ENCODE measurements at regions not wholly inside any gene's neighbourhood (a gene's known extent, or its start where the extent isn't known, plus 50 kb on each side); places are given as distances from the start of the nearest gene placed in this dataset.

- no peak overlapping the region for H3K4me3 ChIP-seq (ENCODE audit: low read depth, low read length)
- no peaks in the 10 kb centered on the region; the same call in 1 of the 2 replicates for H3K27me3 ChIP-seq (ENCODE audit: control insufficient read depth, insufficient read depth, low read length)
- DNase-seq (ENCODE audit: low read depth): no peak
- ChIA-PET CTCF (no interaction called here), POLR2A (no interaction called here)
- H3K36me3 ChIP-seq (ENCODE audit: control insufficient read depth, insufficient read depth, low read length): no peaks in the 10 kb centered on the region
- TF ChIP-seq CTCF (IDR thresholded peaks at IDR 0.05; ENCODE audit: insufficient read depth, low read depth, low read length): no peak
Measured at GRCh38 chr2:106969777-106970176, 83.8 kb upstream of the ST6GAL2 start.

GRCh38 chr2:106970471-106971261, 84.7 kb upstream of the ST6GAL2 start:
- TF ChIP-seq CTCF (IDR thresholded peaks at IDR 0.05; ENCODE audit: insufficient read depth, low read depth, low read length): no peak

GRCh38 chr2:106972782-106973181, 86.8 kb upstream of the ST6GAL2 start:
- no peak for DNase-seq (ENCODE audit: low read depth)
- POLR2A ChIA-PET: interaction anchor here (0.6 kb wide), 1 partner anchor 75 kb away, joined by 3 read pairs; no protein-coding TSS in a partner anchor
- no peak for TF ChIP-seq CTCF (IDR thresholded peaks at IDR 0.05; ENCODE audit: insufficient read depth, low read depth, low read length)

More at GRCh38 chr2:106970471-106971261, 84.7 kb upstream of the ST6GAL2 start:
- no peak overlapping the region for H3K4me3 ChIP-seq (ENCODE audit: low read depth, low read length)
- no peaks in the 10 kb centered on the region for H3K36me3 ChIP-seq (ENCODE audit: control insufficient read depth, insufficient read depth, low read length)
- H3K27me3 ChIP-seq (ENCODE audit: control insufficient read depth, insufficient read depth, low read length): no peaks in the 10 kb centered on the region; the same call in 1 of the 2 replicates
- DNase-seq (ENCODE audit: low read depth): no peak
- CTCF ChIA-PET: interaction anchor here (0.6 kb wide), 1 partner anchor 141 kb away, joined by 7 read pairs; no protein-coding TSS in a partner anchor
- POLR2A ChIA-PET: no interaction called here

GRCh38 chr2:106974891-106975290, 88.9 kb upstream of the ST6GAL2 start:
- no peak for DNase-seq (ENCODE audit: low read depth)
- Histone ChIP-seq H3K27me3 (ENCODE audit: control insufficient read depth, insufficient read depth, low read length) (no peaks in the 10 kb centered on the region; the same call in 1 of the 2 replicates), H3K4me3 (ENCODE audit: low read depth, low read length) (no peak overlapping the region), H3K36me3 (ENCODE audit: control insufficient read depth, insufficient read depth, low read length) (no peaks in the 10 kb centered on the region)
- TF ChIP-seq CTCF (IDR thresholded peaks at IDR 0.05; ENCODE audit: insufficient read depth, low read depth, low read length): no peak
- ChIA-PET CTCF (no interaction called here), POLR2A (no interaction called here)

More at GRCh38 chr2:106972782-106973181, 86.8 kb upstream of the ST6GAL2 start:
- no peak overlapping the region for H3K4me3 ChIP-seq (ENCODE audit: low read depth, low read length)
- H3K27me3 ChIP-seq (ENCODE audit: control insufficient read depth, insufficient read depth, low read length): no peaks in the 10 kb centered on the region; the same call in 1 of the 2 replicates
- H3K36me3 ChIP-seq (ENCODE audit: control insufficient read depth, insufficient read depth, low read length): no peaks in the 10 kb centered on the region
- CTCF ChIA-PET: interaction anchor here (1.1 kb wide), 1 partner anchor 8 kb away, joined by 3 read pairs; no protein-coding TSS in a partner anchor

GRCh38 chr2:106975641-106976040, 89.7 kb upstream of the ST6GAL2 start:
- Histone ChIP-seq H3K27me3 (ENCODE audit: control insufficient read depth, insufficient read depth, low read length) (no peaks in the 10 kb centered on the region; the same call in 1 of the 2 replicates), H3K4me3 (ENCODE audit: low read depth, low read length) (no peak overlapping the region), H3K36me3 (ENCODE audit: control insufficient read depth, insufficient read depth, low read length) (no peaks in the 10 kb centered on the region)
- ChIA-PET POLR2A (no interaction called here), CTCF (no interaction called here)
- TF ChIP-seq CTCF (IDR thresholded peaks at IDR 0.05; ENCODE audit: insufficient read depth, low read depth, low read length): no peak
- DNase-seq (ENCODE audit: low read depth): no peak
